Umbilical cord (tissue), 1 donor: ENCODE measurements at regions not wholly inside any gene's neighbourhood (a gene's known extent, or its start where the extent isn't known, plus 50 kb on each side); places are given as distances from the start of the nearest gene placed in this dataset.
"Not testable (repeated sequence)": the region's sequence is repeated elsewhere in the genome, so short reads cannot be mapped to it uniquely, and the experiment has no call there.

Source experiments
- DNase-seq: peaks from one replicate; pipeline ENCODE4 v3.0.0-alpha.2; 2015; ENCODE audit warnings: low spot score

- no peak for DNase-seq
Observed at GRCh38 chr9:24073007-24073592, 247.1 kb upstream of the ELAVL2 start.

- no peak for DNase-seq
Observed at GRCh38 chr9:24071716-24072115, 245.7 kb upstream of the ELAVL2 start.

GRCh38 chr9:24071091-24071490 is 245.1 kb upstream of the ELAVL2 start:
- peak; percentile 5 for DNase-seq

DNA sequence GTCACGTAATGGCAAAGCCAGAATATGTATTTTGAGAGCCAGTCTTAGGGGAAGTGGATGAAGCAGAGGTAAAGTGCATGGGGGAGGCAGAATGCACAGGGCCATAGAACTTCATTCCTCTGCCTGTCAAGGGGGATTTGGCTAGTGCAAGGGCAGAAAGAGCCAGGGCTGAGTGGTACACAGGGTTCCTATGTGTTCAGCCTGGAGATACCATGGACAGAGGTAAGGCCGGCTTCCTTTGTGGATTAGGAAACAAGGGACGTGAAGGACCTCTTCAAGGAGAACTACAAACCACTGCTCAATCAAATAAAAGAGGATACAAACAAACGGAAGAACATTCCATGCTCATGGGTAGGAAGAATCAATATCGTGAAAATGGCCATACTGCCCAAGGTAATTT is 241.1 kb upstream of the ELAVL2 start:
- not testable (repeated sequence) for DNase-seq

GRCh38 chr9:24059651-24060050 is 233.6 kb upstream of the ELAVL2 start:
- DNase-seq: no peak

GRCh38 chr9:24051587-24051986 is 225.5 kb upstream of the ELAVL2 start:
- no peak for DNase-seq

DNA sequence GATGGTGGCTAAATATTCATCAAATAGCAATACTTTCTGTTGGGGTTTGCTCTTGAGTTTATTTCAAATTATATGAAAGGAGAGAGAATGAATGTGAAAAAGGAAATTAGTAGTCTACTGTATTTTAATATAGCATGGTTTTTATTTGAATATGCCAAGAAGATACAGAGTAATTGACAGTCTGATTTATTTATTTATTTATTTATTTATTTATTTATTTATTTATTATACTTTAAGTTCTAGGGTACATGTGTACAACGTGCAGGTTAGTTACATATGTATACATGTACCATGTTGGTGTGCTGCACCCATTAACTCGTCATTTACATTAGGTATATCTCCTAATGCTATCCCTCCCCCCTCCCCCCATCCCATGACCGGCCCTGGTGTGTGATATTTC is 224.2 kb upstream of the ELAVL2 start:
- not testable (repeated sequence) for DNase-seq

- DNase-seq: no peak
Observed at GRCh38 chr9:24045150-24045549, 219.1 kb upstream of the ELAVL2 start.

- no peak for DNase-seq
Observed at GRCh38 chr9:24044576-24044975, 218.5 kb upstream of the ELAVL2 start.

GRCh38 chr9:24041160-24041690 is 215.2 kb upstream of the ELAVL2 start:
- no peak for DNase-seq

GRCh38 chr9:24036459-24036858 is 210.4 kb upstream of the ELAVL2 start:
- no peak for DNase-seq

GRCh38 chr9:24035816-24036215 is 209.8 kb upstream of the ELAVL2 start:
- DNase-seq: no peak

GRCh38 chr9:24011881-24012280 is 185.8 kb upstream of the ELAVL2 start:
- DNase-seq: no peak

DNA sequence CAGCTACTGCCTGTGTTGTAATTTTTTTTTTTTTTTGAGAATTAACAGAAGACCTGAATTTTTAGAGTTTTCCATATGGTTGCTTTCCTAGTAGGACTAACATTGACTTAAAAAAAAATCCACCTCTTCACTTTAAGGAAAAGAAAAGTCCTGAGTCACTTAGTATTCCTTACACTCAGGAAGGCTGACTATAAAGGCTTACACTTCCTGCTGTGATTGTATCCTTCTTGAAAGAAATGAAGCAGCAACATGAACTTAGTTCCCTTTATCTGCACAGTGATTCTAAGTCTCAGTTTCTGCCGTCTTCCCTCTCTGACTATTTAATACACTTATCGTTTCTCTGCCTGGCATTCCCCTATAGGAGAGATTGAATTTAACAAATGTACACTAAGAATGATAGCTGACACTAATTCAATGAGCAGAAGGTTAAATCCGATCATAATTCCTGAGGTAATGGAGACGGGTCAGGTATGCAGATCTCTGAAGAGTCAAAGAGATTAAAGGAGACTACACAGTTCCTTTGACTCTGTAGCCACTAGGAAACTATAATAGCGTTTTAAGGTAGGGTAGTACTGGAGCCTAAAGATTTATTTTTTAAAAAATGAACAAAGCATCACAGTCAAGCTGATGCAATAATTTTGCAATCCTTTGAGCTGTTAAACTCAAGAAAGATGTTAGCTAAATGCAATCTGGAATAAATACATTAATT is 185.1 kb upstream of the ELAVL2 start:
- peak; percentile 10 for DNase-seq

DNA sequence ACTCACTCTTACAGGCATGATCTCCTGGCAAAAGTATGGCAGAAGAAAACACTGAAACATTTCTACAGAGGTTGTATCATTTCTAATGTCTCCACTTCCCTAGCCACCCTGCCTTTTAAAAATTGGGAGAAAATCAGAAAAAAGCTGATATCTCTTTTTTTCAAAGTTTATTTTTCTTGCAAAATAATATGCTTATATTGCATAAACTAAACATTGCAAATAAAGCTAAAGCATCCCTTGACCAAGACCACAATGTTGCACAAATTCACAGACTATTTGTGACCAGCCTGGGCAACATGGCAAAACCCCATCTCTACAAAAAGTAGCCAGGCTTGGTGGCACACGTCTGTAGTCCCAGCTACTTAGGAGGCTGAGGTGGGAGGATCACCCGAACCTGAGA is 183.3 kb upstream of the ELAVL2 start:
- no peak for DNase-seq

DNA sequence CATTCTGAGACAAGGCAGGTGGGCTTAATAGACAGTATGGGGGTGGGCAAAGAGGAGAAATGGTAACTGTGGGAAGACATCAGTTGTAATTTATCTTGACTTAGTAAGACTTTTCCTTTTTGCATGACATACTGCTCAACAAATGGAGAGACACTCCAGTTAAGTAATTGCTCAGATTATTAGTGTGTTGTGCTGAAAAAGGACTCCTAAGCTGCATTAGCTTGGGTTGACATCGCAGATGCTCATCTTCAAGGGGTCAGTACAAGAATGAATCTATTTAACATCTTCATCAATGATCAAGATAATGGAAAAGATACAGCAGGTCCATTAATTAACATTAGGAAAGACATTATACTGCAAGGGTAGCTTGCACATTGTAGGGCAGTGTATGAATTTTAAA is 181.1 kb upstream of the ELAVL2 start:
- no peak for DNase-seq

DNA sequence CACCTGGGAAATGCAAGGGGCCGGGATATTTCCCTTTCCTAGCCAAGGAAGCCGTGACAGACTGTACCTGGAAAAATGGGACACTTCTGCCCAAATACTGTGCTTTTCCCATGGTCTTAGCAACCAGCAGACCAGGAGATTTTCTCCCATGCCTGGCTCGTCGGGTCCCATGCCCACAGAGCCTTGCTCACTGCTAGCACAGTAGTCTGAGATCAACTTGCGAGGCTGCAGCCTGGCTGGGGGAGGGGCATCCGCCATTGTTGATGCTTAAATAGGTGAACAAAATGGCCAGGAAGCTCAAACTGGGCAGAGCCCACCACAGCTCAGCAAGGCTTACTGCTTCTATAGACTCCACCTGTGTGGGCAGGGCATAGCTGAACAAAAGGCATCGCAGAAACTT is 165.8 kb upstream of the ELAVL2 start:
- DNase-seq: not testable (repeated sequence)

DNA sequence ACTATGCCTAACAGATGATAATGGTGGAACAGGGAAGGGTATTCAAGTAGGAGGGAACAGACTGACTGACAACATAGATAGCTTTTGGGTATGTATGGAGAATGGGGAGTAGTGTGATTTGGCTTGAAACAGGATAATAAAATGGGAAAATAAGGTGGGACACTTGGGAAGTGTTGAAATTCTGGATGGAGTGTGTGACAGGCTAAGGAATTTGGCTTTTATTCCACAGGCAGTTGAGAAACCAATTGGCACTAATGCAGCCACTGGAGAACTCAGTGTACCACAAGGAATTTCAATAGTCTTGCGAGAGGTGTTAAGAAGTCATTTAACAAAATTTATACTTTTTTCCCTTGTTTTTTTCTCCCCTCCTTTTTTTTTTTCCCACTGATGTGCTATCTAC is 153.5 kb upstream of the ELAVL2 start:
- DNase-seq: no peak

- DNase-seq: no peak
Observed at GRCh38 chr9:23962101-23962500, 136.1 kb upstream of the ELAVL2 start.

- no peak for DNase-seq
Observed at GRCh38 chr9:23945897-23946296, 119.9 kb upstream of the ELAVL2 start.

GRCh38 chr9:23941051-23941450 is 115.0 kb upstream of the ELAVL2 start:
- no peak for DNase-seq

DNA sequence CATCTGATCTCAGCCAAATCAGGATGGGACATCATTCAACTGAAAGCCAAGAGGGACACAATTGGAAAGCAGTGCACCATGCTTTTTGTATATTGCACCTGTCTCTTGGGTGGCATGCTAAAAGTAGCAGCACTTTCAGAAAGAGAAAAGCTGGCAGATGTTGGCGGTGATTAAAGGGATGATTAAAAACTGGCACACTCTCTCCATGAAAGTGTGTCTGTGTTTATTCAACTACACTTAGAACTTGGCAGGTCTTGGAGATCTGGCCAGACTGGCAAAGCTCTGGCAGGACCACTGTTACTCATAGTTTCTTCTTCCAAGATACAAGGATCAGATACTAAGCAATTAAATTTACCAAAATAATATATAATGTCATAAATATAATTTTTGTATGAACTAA is 112.9 kb upstream of the ELAVL2 start:
- no peak for DNase-seq

DNA sequence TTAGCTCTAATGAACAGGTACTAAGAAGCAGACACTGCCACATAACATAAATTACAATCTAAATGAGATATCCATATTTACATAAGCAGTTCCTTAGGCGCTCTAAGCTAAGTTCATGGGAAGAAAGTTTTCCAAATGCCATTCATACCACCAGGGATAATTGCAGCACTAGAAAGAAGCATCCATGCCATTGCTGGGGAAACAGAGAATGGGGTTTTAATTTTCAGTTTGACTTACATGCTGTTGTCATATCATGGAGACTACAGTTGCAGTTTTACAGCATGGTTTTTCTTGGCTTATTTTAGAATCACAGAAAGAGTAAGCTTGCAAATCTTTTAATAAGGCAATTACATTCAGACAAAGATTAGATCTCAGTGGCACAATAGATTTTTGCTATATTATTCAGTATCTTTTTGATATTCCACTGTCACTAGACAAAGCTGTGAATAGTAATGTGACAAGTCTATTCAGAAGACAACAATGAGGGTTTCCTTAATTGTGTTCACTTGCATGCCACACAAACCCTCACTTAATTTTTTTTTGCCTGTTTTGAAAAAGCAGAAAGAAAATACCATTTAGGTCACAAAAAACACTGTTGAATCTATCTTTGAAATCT is 108.4 kb upstream of the ELAVL2 start:
- DNase-seq: no peak
